DMS53 (cell line): ENCODE measurements at regions not wholly inside any gene's neighbourhood (a gene's known extent, or its start where the extent isn't known, plus 50 kb on each side); places are given as distances from the start of the nearest gene placed in this dataset.

Experiments
- DNase-seq: peaks from one replicate; lab custom pipeline; 2025; lab: John Stamatoyannopoulos, UW

GRCh38 chr15:95946926-95947325, 383.6 kb upstream of the NR2F2 start:
- DNase-seq, result no peak

GRCh38 chr15:95948411-95948810, 382.1 kb upstream of the NR2F2 start:
- no peak for DNase-seq

- no peak for DNase-seq
Observed at GRCh38 chr15:95953032-95953431, 377.5 kb upstream of the NR2F2 start.

- no peak for DNase-seq
Observed at GRCh38 chr15:95957861-95958260, 372.6 kb upstream of the NR2F2 start.

GRCh38 chr15:95958382-95958781, 372.1 kb upstream of the NR2F2 start:
- no peak for DNase-seq

- no peak for DNase-seq
Observed at GRCh38 chr15:95968856-95969255, 361.6 kb upstream of the NR2F2 start.

- no peak for DNase-seq
Observed at GRCh38 chr15:95970326-95970725, 360.2 kb upstream of the NR2F2 start.

GRCh38 chr15:95972041-95972553, 358.4 kb upstream of the NR2F2 start:
- no peak for DNase-seq

- no peak for DNase-seq
Observed at GRCh38 chr15:95972812-95973211, 357.7 kb upstream of the NR2F2 start.

- DNase-seq, result no peak
Observed at GRCh38 chr15:95973566-95974256, 356.8 kb upstream of the NR2F2 start.

- DNase-seq, result no peak
Observed at GRCh38 chr15:95975212-95975611, 355.3 kb upstream of the NR2F2 start.

GRCh38 chr15:95979286-95979685, 351.2 kb upstream of the NR2F2 start:
- DNase-seq, result no peak

- no peak for DNase-seq
Observed at GRCh38 chr15:95981209-95981608, 349.3 kb upstream of the NR2F2 start.

GRCh38 chr15:95987299-95987698, 343.2 kb upstream of the NR2F2 start:
- no peak for DNase-seq

- DNase-seq, result no peak
Observed at GRCh38 chr15:95987886-95988573, 342.5 kb upstream of the NR2F2 start.

- DNase-seq, result no peak
Observed at GRCh38 chr15:95988574-95988887, 342.0 kb upstream of the NR2F2 start.

GRCh38 chr15:95989392-95989791, 341.1 kb upstream of the NR2F2 start:
- no peak for DNase-seq

GRCh38 chr15:95990833-95991232, 339.7 kb upstream of the NR2F2 start:
- DNase-seq, result no peak

GRCh38 chr15:95994418-95994817, 336.1 kb upstream of the NR2F2 start:
- DNase-seq, result no peak

GRCh38 chr15:95995375-95996168, 334.9 kb upstream of the NR2F2 start:
- no peak for DNase-seq

GRCh38 chr15:95996494-95996893, 334.0 kb upstream of the NR2F2 start:
- DNase-seq, result no peak

GRCh38 chr15:95998935-95999334, 331.6 kb upstream of the NR2F2 start:
- no peak for DNase-seq
